PC-9 (cell line): ENCODE measurements at regions not wholly inside any gene's neighbourhood (a gene's known extent, or its start where the extent isn't known, plus 50 kb on each side); places are given as distances from the start of the nearest gene placed in this dataset.

Experiments used
- EZH2 ChIP-seq: fragments of 200-600 bp; sonication (generic); IDR thresholded peaks from 2 replicates; pipeline ENCODE4 v1.8.0; 2017; ENCODE audit warnings: antibody characterized with exemption, low read depth
- TF ChIP-seq, protein P1 (sequence below): fragments of 200-600 bp; sonication (generic); conservative IDR thresholded peaks from 2 replicates; pipeline ENCODE4 v1.6.1; 2017; ENCODE audit warnings: mixed run types, antibody characterized with exemption, mild to moderate bottlenecking, moderate library complexity

DNA sequence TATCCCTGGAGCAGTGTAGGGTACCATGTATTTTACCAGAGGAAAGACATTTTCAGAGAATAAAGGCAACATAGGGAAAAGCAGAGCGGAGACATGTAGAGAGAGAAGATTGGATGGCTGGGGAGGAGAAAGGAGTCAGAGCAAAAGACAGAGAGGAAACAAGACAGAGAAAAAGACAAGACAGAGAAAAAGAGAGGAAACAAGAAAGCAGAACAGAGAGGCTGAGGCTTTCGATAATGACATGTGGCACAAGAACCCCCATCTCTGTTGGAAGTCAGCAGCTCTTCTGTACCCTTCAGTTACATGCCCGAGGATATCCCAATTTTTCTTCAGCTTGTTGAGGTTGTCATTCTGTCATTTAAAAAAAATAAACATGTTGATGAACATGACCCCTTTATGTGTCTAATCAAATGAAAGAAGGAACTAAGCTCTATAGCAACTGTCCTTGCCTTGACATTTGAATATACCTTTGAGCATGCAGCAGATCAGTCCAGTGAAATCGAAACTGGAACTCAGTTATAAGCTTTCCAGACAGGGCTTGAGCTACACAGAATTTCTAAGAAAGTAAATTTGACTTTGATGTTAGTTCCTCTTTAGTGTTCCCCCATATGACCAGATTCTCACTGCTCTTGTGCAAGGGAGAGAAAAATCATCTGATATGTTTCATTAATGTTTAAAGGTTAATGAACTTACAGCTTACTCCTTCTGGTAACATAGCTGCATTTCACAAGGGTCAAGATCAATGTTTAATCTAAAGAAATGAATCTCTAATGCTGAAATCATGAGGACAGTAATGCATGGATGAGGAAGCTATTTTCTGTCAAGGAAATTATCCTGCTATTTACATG, 75.1 kb upstream of the SP4 start:
- TF ChIP-seq, protein P1, sequence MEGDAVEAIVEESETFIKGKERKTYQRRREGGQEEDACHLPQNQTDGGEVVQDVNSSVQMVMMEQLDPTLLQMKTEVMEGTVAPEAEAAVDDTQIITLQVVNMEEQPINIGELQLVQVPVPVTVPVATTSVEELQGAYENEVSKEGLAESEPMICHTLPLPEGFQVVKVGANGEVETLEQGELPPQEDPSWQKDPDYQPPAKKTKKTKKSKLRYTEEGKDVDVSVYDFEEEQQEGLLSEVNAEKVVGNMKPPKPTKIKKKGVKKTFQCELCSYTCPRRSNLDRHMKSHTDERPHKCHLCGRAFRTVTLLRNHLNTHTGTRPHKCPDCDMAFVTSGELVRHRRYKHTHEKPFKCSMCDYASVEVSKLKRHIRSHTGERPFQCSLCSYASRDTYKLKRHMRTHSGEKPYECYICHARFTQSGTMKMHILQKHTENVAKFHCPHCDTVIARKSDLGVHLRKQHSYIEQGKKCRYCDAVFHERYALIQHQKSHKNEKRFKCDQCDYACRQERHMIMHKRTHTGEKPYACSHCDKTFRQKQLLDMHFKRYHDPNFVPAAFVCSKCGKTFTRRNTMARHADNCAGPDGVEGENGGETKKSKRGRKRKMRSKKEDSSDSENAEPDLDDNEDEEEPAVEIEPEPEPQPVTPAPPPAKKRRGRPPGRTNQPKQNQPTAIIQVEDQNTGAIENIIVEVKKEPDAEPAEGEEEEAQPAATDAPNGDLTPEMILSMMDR = no peak
- no peak for TF ChIP-seq EZH2
